ENCODE measurements at regions not wholly inside any gene's neighbourhood (a gene's known extent, or its start where the extent isn't known, plus 50 kb on each side); places are given as distances from the start of the nearest gene placed in this dataset.

GRCh38 chr11:112564228-112564955 is 303.7 kb upstream of the PLET1 start:
- no peak overlapping the region for H3K4me3 ChIP-seq (ENCODE audit: low read depth in 1 of 3, low read length in 3 of 3)
- H3K4me1 ChIP-seq (ENCODE audit: control insufficient read depth in 4 of 4, insufficient read depth in 4 of 4, low read length in 3 of 4), result peaks cover 4 to 14% (median 7%) of the 10 kb centered on the region in 4 donors
- H3K27ac ChIP-seq (ENCODE audit: low read depth in 1 of 2, low read length in 2 of 2), result peak overlapping the region; percentile 65 to 69
- TF ChIP-seq RXRA (IDR thresholded peaks at IDR 0.05) (peak; percentile 91 to 98), RAD21 (IDR thresholded peaks at IDR 0.05) (peak; percentile 49 to 50), SP1 (IDR thresholded peaks at IDR 0.05) (peak; percentile 97), YY1 (IDR thresholded peaks at IDR 0.05) (peak; percentile 87), REST (IDR thresholded peaks at IDR 0.05) (peak; percentile 56), HNF4A (conservative IDR thresholded peaks at IDR 0.05) (peak; percentile 80 to 89), ZBTB33 (IDR thresholded peaks at IDR 0.05) (peak; percentile 60), FOXA2 (IDR thresholded peaks at IDR 0.05) (peak; percentile 95), TAF1 (conservative IDR thresholded peaks at IDR 0.05) (peak; percentile 21), ATF3 (IDR thresholded peaks at IDR 0.05) (peak; percentile 53), CTCF (IDR thresholded peaks at IDR 0.05; ENCODE audit: low read depth, low read length, missing input control) (no peak), GABPA (IDR thresholded peaks at IDR 0.05 in 1 of 2, conservative IDR thresholded peaks at IDR 0.05 in 1 of 2) (no peak), EGR1 (IDR thresholded peaks at IDR 0.05; ENCODE audit: low read depth in 2 of 2) (peak in 1 of 2 donors; percentile 84), NR2F2 (IDR thresholded peaks at IDR 0.05) (peak; percentile 38), HNF4G (IDR thresholded peaks at IDR 0.05) (no peak), MAX (IDR thresholded peaks at IDR 0.05) (peak; percentile 74), JUND (IDR thresholded peaks at IDR 0.05) (peak; percentile 87 to 92), FOXA1 (IDR thresholded peaks at IDR 0.05) (peak; percentile 97)
- no peak for DNase-seq (ENCODE audit: low spot score)
- no peaks in the 10 kb centered on the region for H3K9me3 ChIP-seq (ENCODE audit: control insufficient read depth in 4 of 4, low read length in 3 of 4)
- no peaks in the 10 kb centered on the region for H3K27me3 ChIP-seq (ENCODE audit: control insufficient read depth in 4 of 4, insufficient read depth in 4 of 4, low read length in 3 of 4)
- H3K9ac ChIP-seq (ENCODE audit: low read depth in 1 of 2, low read length in 2 of 2), result peak overlapping the region in 1 of 2 donors; percentile 4
- WGBS, result 22% methylated on average over 3 of the region's 3 CpGs
- no peaks in the 10 kb centered on the region for H3K36me3 ChIP-seq (ENCODE audit: control insufficient read depth in 4 of 4, insufficient read depth in 3 of 4, low read depth in 1 of 4, low read length in 3 of 4)

Data from liver (tissue), 8 donors.